SKM-1 (cell line): ENCODE measurements at regions not wholly inside any gene's neighbourhood (a gene's known extent, or its start where the extent isn't known, plus 50 kb on each side); places are given as distances from the start of the nearest gene placed in this dataset.

Source experiments
- DNase-seq: peaks from one replicate; lab custom pipeline; 2025; ENCODE audit not compliant: unreplicated experiment; lab: John Stamatoyannopoulos, UW

DNA sequence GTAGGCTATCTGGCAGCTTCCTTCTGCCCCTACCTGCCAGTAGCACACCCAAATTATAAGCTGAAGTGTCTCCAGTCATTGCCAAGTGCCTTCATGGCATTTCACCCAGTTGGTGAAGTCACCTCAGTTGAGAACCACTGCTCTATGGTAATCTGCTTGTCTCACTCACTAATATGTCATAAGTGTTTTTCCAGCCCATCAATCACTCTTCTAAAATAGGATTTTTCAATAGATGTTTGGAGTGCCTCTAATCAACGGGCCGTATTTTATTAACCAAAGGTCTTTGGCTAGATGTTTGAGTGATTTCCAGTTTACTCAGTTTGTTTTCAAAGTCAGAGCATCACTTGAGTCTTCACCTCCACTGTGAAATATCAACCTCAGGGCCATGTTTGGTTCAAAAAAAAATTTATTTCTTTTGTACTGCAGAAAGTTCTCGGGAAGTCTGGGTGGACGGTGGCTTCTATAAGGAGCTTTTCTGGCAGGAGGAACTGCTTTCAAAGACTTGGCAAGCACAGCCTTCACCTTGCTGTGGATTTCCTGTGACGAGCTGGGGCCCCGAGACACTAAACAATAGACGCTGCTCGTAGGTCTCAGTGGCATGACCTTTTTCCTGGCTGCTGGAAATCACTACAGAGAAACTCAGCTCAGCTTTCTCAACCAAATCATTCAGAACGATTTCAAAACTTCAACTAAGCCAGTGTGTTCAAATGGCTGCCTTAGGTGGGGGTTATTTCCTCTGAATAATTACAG is 95.2 kb upstream of the FOXF1 start:
- no peak for DNase-seq

DNA sequence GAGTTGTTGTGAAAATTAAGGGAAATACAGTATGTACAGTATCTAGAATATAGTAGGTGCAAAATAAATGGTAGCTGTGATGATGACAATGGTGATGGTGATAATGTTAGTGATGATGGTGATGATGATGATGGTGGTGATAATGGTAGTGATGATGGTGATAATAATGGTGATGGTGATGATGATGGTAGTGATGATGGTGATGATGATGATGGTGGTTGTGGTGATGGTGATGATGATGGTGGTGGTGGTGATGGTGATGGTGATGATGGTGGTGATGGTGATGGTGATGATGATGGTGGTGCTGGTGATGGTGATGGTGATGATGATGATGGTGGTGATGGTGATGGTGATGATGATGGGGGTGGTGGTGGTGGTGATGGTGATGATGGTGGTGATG is 91.3 kb upstream of the FOXF1 start:
- DNase-seq = no peak

DNA sequence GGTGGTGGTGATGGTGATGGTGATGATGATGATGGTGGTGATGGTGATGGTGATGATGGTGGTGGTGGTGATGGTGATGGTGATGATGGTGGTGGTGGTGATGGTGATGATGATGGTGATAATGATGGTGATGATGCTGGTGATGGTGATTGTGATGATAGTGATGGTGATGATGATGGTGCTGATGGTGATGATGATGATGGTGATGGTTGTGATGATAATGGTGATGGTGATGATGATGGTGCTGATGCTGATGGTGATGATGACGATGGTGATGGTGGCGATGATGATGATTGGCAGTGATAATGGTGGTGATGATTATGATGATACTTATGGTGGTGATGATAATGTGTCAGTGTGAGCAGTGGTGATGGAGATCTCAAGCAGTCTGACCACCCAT is 90.8 kb upstream of the FOXF1 start:
- DNase-seq = no peak

DNA sequence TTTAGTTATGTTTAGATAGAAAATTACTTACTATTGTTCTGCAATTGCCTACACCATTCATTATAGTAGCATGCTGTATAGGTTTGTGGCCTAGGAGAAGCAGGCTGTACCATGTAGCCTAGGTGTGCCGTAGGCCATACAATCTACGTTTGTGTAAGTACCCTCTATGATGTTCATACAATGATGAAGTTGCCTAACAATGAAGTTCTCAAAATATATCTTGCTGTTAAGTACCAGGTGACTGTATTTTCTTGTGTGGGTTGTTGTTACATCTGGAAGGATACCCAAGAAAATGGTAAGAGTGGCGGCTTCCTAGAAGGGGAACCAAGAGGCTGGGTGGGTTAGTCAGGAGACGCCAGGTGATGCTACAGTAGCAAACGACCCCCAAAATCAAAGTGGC is 88.3 kb upstream of the FOXF1 start:
- DNase-seq = no peak

DNA sequence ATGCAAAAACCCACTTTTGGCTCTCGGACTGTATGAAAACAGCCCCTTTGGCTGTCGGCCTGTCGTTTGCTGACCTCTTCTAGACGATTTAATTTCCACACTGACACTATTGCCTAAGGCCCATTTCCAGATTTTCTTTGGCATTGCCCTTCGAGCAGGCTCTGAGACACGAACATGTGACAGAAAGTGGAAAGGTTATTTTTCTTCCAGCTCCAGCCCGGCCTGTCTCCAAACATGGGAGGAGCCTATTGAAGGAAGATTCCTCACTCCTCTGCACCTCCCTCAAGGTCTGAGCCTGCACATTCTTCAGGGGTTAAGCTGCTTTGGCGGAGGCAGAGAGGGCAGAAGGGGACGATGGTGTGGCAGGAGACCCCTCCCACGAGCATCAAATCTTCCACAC is 85.9 kb upstream of the FOXF1 start:
- DNase-seq = no peak

DNA sequence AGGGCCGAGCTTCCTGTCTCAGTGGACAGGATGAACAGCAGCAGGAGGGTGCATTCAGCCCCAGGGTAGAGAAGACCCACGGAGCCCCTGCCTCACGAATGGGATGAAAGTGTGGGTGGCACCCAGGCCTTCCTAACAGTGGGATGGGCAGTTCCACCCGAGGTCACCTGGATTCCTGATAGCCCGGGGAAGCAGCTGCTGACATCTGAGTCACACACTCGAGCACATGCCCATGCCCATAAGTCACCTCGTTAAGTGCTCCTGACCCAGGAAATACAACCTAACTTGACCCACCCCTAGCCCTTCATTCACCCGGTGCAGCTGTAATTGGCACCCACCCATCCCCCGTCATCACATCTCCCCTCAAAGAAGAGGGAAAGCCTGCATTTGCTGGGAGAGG is 85.3 kb upstream of the FOXF1 start:
- no peak for DNase-seq

DNA sequence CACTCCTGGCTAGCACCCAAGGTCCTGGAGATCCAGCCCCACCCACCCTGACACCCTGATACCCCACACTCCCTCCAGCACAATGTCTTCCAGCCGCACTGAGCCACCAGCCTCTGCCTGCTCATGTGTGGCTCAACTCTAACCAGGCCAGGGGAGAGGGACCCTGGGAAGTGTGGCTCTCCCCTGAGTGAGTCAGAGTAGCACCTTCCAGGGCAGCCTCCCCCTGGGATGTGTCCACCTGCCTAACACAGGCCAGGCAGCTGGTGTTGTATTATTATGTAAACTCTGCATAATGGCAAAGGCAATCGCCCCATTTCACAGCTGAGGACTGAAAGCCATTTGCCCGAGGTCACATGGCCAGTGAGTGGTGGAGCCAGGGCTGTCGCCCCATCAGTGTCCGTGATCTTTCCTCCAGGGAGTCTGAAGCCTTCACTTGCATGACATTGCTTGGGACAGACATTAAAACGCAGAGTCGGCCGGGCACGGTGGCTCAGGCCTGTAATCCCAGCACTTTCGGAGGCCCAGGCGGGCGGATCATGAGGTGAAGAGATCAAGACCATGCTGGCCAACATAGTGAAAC is 84.2 kb upstream of the FOXF1 start:
- no peak for DNase-seq

DNA sequence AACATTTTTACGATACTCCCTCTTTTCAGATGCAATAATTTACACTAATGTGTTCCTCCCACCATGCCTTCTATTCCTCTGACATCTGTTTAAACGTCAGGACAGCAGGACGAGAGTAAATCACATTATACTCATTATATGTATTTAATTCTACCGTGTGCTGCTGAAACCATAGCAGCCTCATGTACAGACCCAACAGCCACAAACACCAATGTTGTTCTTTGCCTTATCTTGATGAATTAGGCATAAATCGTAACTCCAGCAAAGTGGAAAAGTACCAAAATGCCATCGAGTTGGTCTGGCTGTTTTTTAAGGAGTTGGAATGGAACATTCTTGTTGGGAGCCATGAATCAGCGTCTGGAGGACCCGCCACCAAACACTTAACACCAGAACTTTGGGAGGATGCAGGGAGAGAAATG is 82.9 kb upstream of the FOXF1 start:
- DNase-seq = no peak

DNA sequence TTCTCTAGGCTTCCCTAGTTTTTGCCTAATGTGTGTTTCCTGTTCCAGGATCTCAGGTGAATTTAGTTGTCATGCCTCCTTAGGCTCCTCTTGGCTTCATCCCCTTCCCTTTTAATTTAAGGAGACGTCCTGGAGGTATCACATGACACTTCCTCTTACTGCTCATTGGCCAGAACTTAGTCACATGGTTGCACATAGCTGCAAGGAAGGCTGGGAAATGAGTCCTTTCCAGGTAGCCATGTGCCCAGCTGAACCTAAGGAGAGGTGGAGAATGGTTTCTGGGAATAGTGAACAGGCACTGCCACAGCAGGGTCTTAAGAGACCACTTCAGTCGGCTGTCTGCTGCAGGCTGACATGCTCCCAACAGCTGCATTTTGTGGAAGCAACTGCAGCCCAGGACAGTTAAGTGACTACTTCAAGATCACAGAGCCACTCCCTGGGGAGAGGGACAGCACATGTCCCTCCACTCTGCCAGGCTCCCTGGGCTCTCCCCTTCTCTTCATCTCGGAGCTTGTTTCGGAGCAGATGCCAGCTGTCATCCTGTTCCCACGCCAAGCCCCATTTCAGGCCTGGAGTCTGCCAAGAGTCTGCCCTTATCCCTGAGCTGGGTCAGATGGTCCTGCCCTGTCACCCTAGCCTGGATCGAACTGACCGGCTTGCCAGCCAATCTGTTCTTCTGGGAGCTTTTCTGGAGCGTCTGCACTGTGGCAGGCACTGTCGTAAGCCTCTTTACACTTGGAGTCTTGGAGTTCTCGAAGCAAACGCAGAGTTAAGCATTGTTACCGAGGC is 81.4 kb upstream of the FOXF1 start:
- DNase-seq = no peak

DNA sequence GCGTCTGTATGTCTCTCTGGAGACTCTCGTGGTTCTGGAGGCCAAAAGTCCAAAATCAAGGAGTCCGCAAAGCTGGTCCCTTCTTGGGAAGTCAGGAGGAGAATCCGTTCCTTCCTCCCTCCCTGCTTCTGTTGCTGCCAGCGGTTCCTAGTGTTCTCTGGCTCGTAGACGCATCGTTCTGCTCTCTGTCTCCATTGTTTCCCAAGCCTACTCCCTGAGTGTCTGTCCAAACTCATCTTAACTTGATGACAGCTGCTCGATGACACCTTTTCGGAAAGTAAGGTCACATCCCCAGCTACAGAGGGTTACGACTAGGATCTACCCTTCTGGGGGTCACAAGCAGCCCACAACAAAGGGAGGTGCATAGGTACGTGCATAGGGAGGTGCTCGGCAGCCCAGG is 80.7 kb upstream of the FOXF1 start:
- DNase-seq = no peak

DNA sequence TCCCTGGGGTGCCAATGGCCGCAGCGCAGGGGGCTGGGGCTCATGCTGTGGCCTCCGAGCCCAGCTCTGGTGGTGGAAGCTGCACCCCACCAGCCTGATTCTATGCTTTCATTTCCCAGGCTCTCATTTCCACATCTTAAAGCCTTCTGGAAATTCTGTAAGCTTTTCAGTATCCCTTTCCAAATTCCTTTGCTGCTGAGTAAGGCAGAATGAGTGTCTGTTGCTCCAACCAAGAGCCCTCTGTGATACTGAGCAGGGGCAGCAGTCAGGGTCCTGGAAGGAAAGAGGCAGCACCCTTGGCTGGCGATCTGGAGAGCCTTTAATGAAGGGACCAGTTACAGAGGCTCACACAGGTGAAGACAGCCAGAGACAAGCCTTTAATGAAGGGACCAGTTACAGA is 79.5 kb upstream of the FOXF1 start:
- no peak for DNase-seq

DNA sequence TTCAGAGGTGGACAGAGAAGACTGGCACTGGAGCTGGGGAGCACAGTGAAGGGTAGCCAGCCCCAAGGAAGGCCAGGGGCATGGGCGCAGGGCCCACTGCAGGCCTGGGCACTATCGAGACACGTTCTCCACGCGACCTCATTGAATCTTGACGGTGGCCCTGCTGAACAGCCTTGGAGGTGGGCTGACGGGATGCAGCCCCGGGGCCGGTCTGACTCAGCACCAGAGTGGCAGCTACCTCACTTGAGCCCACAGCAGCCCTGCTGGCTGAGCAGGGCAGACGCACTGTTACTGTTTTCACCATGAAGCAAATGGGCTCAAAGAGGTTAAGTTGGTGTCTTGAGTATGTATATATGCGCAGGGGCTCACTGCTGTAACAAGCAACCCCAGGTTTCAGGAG is 78.8 kb upstream of the FOXF1 start:
- no peak for DNase-seq

DNA sequence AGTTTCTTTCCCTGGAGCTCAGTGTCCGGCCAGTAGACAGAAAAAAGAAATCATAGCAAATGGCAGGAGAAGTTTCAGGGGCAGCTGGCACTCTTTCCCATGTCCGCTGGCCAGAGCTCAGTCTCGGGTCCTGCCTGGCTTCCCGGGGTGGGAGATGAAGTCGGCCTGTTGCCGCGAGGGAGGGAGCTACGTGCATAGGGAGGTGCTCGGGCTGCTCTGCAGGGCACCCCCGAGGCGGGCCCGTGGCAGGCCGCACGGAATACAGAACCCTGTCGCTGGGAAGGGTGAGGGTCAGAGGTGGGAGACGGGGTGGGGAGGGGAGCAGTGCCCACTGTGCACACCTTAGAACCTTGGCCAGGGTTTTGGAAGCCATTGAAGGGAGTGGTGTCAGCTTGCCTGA is 78.3 kb upstream of the FOXF1 start:
- DNase-seq = no peak

DNA sequence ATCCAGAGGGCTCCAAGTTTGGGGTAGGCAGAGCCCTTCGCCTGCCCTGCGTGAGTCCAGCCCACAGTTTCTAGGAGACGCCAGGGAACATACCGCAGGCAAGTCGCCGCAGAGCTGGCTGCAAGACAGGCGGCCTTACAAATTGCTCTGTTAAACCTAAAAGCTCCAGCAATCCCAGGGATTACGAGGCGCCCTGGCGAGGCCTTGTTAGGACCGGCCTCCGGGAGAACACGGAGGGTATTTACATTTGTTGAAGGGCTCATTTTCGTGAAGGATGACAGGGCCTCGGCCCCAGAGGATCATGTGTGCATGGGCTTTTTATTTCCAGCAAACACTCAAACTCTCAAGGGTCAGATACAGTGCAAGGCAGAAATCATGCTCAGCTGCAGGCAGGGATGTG is 77.6 kb upstream of the FOXF1 start:
- DNase-seq = no peak

DNA sequence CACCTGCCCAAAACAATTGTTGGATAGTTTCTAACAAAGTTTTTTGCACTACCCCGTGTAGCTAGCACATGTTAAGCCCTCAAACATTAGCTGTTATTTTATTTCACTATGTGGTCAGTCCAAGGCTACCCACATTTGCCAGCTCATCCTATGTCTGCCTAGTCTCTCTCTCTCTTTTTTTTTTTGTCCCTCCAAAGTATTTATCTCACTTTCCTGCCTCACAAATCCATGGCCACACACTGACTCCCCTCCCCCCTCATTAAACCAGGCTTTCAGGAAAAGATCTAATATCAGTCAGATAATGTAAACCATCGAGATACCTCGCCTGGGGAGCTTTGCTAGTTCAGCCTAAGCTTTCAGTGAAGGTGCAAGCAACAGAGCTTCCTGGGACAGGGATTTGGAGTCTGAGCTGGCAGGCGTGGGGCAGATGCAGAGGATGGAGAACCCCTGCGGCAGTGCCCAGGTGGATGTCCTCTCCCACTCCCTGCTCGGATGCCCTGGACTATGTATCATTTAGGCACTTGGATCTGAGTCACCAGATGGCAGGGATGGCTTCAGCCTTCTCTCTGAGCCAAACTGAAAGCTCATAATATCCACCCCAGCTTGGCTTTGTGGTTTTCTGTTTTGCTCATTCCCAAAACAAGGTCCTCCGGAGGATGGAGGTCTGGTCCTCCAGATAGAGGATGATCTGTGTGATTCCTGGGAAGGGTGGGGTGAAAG is 73.7 kb upstream of the FOXF1 start:
- no peak for DNase-seq

DNA sequence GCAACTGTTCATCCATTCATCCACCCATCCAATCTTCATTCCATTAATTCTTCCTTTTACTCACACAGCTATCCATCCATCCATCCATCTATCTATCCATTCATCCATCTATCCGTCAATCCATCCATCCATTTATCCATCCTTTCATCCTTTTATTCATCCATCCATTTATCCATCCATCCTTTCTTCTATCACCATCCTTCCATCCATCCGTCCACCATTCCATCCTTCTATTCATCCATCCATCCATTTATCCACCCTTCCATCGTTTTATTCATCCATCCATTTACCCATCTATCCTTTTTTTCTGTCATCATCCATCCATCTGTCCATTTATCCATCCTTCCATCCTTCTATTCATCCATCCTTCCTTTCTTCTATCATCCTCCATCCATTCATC is 73.0 kb upstream of the FOXF1 start:
- no peak for DNase-seq

DNA sequence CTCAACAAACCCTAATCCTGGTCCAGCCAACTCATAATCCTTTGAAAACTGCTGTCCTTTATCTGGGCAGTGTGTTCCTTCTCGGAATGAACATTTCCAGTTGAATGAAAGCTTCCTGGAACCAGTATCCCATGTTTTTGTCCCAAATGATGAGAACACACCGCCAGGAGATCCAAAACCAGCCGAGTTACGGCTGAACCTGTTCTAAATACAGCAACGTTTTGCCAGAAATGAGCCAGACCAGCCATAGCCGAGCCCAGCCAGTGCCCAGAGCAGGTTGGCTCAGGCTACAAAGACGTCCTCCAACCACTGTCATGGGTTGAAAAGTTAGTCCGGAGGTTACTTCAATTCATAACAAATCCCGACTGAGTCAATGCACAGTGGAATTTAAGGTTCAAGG is 67.6 kb upstream of the FOXF1 start:
- no peak for DNase-seq

DNA sequence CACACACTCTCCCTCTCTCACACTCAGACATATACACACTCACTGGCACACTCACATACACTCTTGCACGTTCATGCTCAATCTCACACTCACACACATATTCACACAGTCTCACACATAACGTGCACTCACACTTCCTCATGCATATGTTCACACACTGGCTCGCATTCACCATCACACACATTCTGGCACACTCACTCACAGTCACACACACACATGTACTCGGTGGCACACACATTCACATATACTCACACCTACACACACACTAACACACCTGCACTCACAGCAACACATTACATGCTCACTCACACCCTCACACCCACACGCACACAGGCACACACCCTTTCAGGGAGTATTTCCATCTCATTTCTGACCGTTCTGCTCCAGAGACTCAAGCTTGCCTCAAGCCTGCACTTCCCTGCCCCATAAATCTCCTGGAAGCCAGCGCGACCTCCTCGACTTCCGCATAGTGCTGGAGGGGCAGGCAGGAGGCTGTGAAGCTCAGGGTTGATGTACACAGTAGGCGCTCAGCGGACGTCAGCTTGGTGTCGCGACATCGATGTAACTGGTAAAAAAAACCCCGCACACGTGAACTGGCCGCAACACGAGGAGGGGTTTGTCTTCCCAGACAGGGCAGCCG is 66.7 kb upstream of the FOXF1 start:
- no peak for DNase-seq

DNA sequence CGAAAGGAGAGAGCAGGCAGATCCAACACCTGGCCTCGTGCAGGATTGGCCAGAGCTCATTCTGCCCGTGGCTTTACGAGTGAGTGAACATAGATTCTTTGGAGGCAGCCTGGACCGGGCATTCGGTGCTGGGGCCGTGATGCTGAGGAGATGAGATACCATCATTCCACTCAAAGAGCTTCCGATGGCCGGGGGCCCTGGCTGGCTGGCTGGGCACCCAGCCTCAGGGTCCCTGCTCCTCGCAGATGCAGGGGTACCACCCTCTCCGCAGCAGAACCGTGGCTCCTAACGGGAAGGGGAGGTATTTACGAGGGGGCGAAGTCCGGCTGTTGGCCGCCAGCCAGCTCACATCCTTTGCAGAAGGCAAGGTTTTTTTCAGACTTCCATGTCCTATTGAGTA is 66.1 kb upstream of the FOXF1 start:
- DNase-seq = no peak

DNA sequence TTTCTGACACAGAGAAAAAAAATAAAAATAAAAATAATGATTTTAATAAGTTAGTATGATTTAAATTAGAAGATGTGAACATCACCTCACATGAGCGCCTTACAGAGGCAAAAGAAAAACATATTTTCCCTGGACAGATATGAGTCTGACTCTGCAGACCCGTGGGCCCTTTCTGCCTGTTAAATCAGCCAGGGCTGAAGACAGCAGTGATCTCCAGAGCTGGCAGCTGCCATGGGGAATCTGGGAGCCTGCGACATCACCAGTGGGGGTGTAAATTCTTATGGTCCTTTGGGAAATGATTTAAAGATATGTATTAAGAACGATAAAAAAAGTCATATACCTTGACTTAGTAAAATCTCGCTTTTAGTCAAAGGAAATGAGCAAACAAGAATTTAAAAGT is 65.7 kb upstream of the FOXF1 start:
- no peak for DNase-seq

DNA sequence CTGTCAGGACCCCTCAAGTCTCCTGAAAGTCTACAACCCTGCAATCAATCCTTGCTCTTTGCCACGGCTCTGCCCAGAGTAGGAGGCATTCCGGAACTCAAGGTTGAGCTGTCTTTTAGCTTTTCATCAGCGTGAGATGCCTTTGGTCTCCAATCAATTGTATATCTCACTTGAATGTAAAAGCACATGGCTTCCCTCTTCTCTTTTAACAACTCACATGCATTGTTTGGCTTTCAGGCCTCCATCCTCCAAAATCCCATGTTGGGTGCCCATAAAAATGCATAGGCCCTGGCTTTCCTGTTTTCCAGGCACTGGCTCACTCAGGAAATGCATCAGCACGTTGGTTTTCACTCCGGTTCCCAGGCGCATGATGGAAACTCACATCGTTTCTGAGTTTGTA is 64.0 kb upstream of the FOXF1 start:
- DNase-seq = no peak
